Astrocyte of the spinal cord (primary cell): ENCODE measurements at regions not wholly inside any gene's neighbourhood (a gene's known extent, or its start where the extent isn't known, plus 50 kb on each side); places are given as distances from the start of the nearest gene placed in this dataset.

ENCODE experiments used
- DNase-seq: peaks from one replicate; pipeline ENCODE4 v3.0.0; 2011; ENCODE audit warnings: low read depth, low spot score
- H3K4me3 ChIP-seq: 2 replicates; pipeline ENCODE4 v1.5.1; 2011; ENCODE audit warnings: low read depth, mild to moderate bottlenecking, low read length, moderate library complexity
- CTCF ChIP-seq: IDR thresholded peaks from 2 replicates; pipeline ENCODE4 v1.5.1; 2012; ENCODE audit warnings: low read depth, mild to moderate bottlenecking, low read length, inconsistent platforms
- in situ Hi-C: cut with HindIII; loops from 2 replicates; pipeline ENCODE4 v1.10.0; 2017; ENCODE audit warnings: low sequenced_read_pairs

- H3K4me3 ChIP-seq: no peak overlapping the region
- in situ Hi-C loops: no loop called here
- DNase-seq: no peak
- no peak for TF ChIP-seq CTCF
Observed at GRCh38 chr5:31137676-31138075, 55.8 kb upstream of the CDH6 start.

- in situ Hi-C loops: no loop called here
- H3K4me3 ChIP-seq: no peak overlapping the region
- DNase-seq: no peak
- no peak for TF ChIP-seq CTCF
Observed at GRCh38 chr5:31135542-31135941, 57.9 kb upstream of the CDH6 start.

GRCh38 chr5:31133488-31133887 is 60.0 kb upstream of the CDH6 start:
- no peak for TF ChIP-seq CTCF
- in situ Hi-C loops: no loop called here
- H3K4me3 ChIP-seq: no peak overlapping the region
- peak; percentile 78 for DNase-seq

- H3K4me3 ChIP-seq: no peak overlapping the region
- DNase-seq: peak; percentile 33
- in situ Hi-C loops: no loop called here
- TF ChIP-seq CTCF: no peak
Observed at GRCh38 chr5:31131381-31131891, 62.0 kb upstream of the CDH6 start.

- TF ChIP-seq CTCF: no peak
- DNase-seq: no peak
- H3K4me3 ChIP-seq: no peak overlapping the region
- in situ Hi-C loops: no loop called here
Observed at GRCh38 chr5:31130676-31131075, 62.8 kb upstream of the CDH6 start.

- no peak overlapping the region for H3K4me3 ChIP-seq
- no peak for DNase-seq
- TF ChIP-seq CTCF: no peak
- in situ Hi-C loops: no loop called here
Observed at GRCh38 chr5:31124651-31125305, 68.7 kb upstream of the CDH6 start.
